WTC11 (cell line): ENCODE measurements at regions not wholly inside any gene's neighbourhood (a gene's known extent, or its start where the extent isn't known, plus 50 kb on each side); places are given as distances from the start of the nearest gene placed in this dataset.
A peak's percentile ranks its signal among the peaks of the same experiment; 100 is the strongest.

ENCODE experiments used
- ATAC-seq: fragments of 200-7000 bp; cut with Tn5 transposase; 2 replicates; pipeline ENCODE4 v1.10.0; 2021; ENCODE audit warnings: mild to moderate bottlenecking, moderate library complexity
- CTCF ChIA-PET: fragments of 300-600 bp; sonication (Branson Sonifier 250); formaldehyde crosslinking; loops from one replicate; lab custom pipeline; 2021; ENCODE audit warnings: antibody characterized with exemption; lab: Charles Lee
- POLR2A ChIA-PET: fragments of 350-600 bp; sonication (Branson Sonifier 250); formaldehyde crosslinking; loops from one replicate; lab custom pipeline; 2021; ENCODE audit warnings: antibody characterized with exemption; lab: Charles Lee
- DNase-seq: peaks from one replicate; pipeline ENCODE4 v3.0.0; 2021; ENCODE audit warnings: low spot score
- H3K27ac Mint-ChIP-seq: 2 replicates; pipeline ENCODE4 v1.8.0; 2021; ENCODE audit warnings: mixed read lengths
- H3K27me3 Mint-ChIP-seq: 2 replicates; pipeline ENCODE4 v1.8.0; 2021; ENCODE audit warnings: low read depth, mild to moderate bottlenecking, moderate library complexity, mixed read lengths
- H3K36me3 Mint-ChIP-seq: 2 replicates; pipeline ENCODE4 v1.8.0; 2021; ENCODE audit warnings: mixed read lengths
- H3K4me1 Mint-ChIP-seq: 2 replicates; pipeline ENCODE4 v1.8.0; 2022; ENCODE audit warnings: mixed read lengths
- H3K4me3 Mint-ChIP-seq: 2 replicates; pipeline ENCODE4 v1.8.0; 2021; ENCODE audit warnings: mild to moderate bottlenecking, moderate library complexity, mixed read lengths
- H3K9me3 Mint-ChIP-seq: 2 replicates; pipeline ENCODE4 v1.8.0; 2021; ENCODE audit warnings: mixed read lengths
- CBFB ChIP-seq: sonication (generic); formaldehyde crosslinking; IDR thresholded peaks from 2 replicates; pipeline ENCODE4 v1.8.1; 2022; ENCODE audit warnings: mild to moderate bottlenecking, low read depth, missing genetic modification reagents
- EMX1 ChIP-seq: fragments of 250-450 bp; sonication (Bioruptor Pico); IDR thresholded peaks from 2 replicates; pipeline ENCODE4 v1.8.0; 2021; ENCODE audit warnings: mild to moderate bottlenecking
- ESRRA ChIP-seq: sonication (generic); formaldehyde crosslinking; IDR thresholded peaks from 2 replicates; pipeline ENCODE4 v1.8.1; 2022; ENCODE audit warnings: mild to moderate bottlenecking, missing genetic modification reagents, borderline replicate concordance
- GABPB1 ChIP-seq: sonication (generic); formaldehyde crosslinking; IDR thresholded peaks from 2 replicates; pipeline ENCODE4 v1.8.1; 2023; ENCODE audit warnings: mild to moderate bottlenecking, missing genetic modification reagents
- GTF2I ChIP-seq: fragments of 250-450 bp; sonication (Bioruptor Pico); conservative IDR thresholded peaks from 2 replicates; pipeline ENCODE4 v1.4.0; 2021; ENCODE audit warnings: mild to moderate bottlenecking
- IRF2 ChIP-seq: sonication (generic); formaldehyde crosslinking; IDR thresholded peaks from 2 replicates; pipeline ENCODE4 v1.8.0; 2022; ENCODE audit warnings: low read depth, missing genetic modification reagents, borderline replicate concordance
- JUN ChIP-seq: sonication (generic); formaldehyde crosslinking; IDR thresholded peaks from 2 replicates; pipeline ENCODE4 v1.8.0; 2023; ENCODE audit warnings: mild to moderate bottlenecking, missing genetic modification reagents
- SOX15 ChIP-seq: fragments of 250-450 bp; sonication (Bioruptor Pico); IDR thresholded peaks from 2 replicates; pipeline ENCODE4 v1.9.0; 2021; ENCODE audit warnings: mild to moderate bottlenecking
- TEAD4 ChIP-seq: sonication (generic); formaldehyde crosslinking; IDR thresholded peaks from 2 replicates; pipeline ENCODE4 v1.8.0; 2022; ENCODE audit warnings: mild to moderate bottlenecking, missing genetic modification reagents
- TF ChIP-seq, protein P1 (sequence below): sonication (generic); formaldehyde crosslinking; IDR thresholded peaks from 2 replicates; pipeline ENCODE4 v1.8.1; 2022; ENCODE audit warnings: mild to moderate bottlenecking, missing genetic modification reagents, moderate library complexity, borderline replicate concordance
- TF ChIP-seq, protein P2 (sequence below): sonication (generic); formaldehyde crosslinking; IDR thresholded peaks from 2 replicates; pipeline ENCODE4 v1.8.1; 2023; ENCODE audit warnings: mild to moderate bottlenecking, moderate library complexity, missing genetic modification reagents
- TF ChIP-seq, protein P3 (sequence below): sonication (generic); formaldehyde crosslinking; IDR thresholded peaks from 2 replicates; pipeline ENCODE4 v1.8.1; 2022; ENCODE audit warnings: mild to moderate bottlenecking, moderate library complexity, missing genetic modification reagents
- TF ChIP-seq, protein P4 (sequence below): sonication (generic); formaldehyde crosslinking; IDR thresholded peaks from 2 replicates; pipeline ENCODE4 v1.8.0; 2023; ENCODE audit warnings: missing genetic modification reagents
- TF ChIP-seq, protein P5 (sequence below): sonication (generic); formaldehyde crosslinking; IDR thresholded peaks from 2 replicates; pipeline ENCODE4 v1.8.1; 2022; ENCODE audit warnings: low read depth, mild to moderate bottlenecking, moderate library complexity, missing genetic modification reagents, borderline replicate concordance
- TF ChIP-seq, protein P6 (sequence below): fragments of 250-450 bp; sonication (Bioruptor Pico); IDR thresholded peaks from 2 replicates; pipeline ENCODE4 v1.9.0; 2021; ENCODE audit warnings: mild to moderate bottlenecking
- TF ChIP-seq, protein P7 (sequence below): fragments of 250-450 bp; sonication (Bioruptor Pico); IDR thresholded peaks from 2 replicates; pipeline ENCODE4 v1.9.0; 2021; ENCODE audit warnings: moderate library complexity, mild to moderate bottlenecking, inconsistent platforms, borderline replicate concordance

DNA sequence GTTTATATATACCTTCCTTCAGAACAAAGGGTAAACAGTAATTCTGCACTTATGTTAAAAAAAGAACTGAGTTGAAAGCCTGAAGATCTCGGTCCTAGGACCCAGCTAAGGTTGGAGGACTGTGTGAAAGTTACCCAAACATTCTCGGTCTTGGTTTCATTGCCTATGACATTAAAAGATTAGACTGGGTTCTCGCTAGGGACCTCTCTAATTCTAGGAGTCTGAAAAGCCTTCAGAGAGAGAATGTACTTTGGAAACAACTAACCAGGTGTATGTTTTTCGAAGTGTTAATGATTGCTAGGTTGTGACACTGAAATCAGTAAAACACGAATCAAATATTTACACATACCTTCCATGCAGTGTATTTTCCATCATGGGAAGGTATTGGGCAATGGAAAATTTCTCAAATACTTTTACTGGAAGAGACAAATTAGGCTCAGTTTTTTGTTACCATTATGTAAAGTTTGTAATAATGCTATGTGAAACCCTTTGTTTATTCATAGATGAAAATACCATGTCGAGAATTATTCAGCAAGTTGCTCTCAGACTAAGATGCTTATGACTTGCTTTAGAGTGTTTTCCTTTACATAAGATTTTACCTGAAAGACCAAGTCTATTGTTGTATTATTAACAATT lies 113.7 kb upstream of the LOC128125822 start:
- Mint-ChIP-seq H3K4me1 (peaks cover 2% of the 10 kb centered on the region; the same call in 1 of the 2 replicates), H3K4me3 (no peak overlapping the region), H3K27ac (no peak overlapping the region), H3K36me3 (no peaks in the 10 kb centered on the region; the same call in 1 of the 2 replicates), H3K27me3 (no peaks in the 10 kb centered on the region; the same call in 1 of the 2 replicates), H3K9me3 (0 out of 2 replicates have a peak, but pooled peaks cover 13% of the 10 kb centered on the region)
- no peak for DNase-seq
- ATAC-seq, result no peak
- ChIA-PET POLR2A (no interaction called here), CTCF (no interaction called here)
- TF ChIP-seq, protein P1, sequence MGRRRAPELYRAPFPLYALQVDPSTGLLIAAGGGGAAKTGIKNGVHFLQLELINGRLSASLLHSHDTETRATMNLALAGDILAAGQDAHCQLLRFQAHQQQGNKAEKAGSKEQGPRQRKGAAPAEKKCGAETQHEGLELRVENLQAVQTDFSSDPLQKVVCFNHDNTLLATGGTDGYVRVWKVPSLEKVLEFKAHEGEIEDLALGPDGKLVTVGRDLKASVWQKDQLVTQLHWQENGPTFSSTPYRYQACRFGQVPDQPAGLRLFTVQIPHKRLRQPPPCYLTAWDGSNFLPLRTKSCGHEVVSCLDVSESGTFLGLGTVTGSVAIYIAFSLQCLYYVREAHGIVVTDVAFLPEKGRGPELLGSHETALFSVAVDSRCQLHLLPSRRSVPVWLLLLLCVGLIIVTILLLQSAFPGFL (CRISPR knock-in tag), result no peak
- TF ChIP-seq GABPB1 (CRISPR knock-in tag), result peak; percentile 86

DNA sequence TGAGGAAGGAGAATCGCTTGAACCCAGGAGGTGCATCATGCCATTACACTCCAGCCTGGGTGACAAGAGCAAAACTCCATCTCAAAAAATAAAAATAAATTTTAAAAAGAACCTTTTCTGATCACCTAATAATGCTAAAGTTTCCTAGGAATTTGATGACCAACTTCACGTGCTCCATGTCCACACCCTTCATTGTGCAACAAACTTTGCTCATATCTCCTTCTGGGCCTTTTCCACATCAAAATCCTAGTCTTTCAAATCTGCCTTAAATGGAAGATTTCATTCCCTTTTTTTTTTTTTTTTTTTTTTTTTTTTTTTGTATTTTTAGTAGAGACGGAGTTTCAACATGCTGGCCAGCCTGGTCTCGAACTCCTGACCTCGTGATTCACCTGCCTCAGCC lies 112.5 kb upstream of the LOC128125822 start:
- Mint-ChIP-seq H3K9me3 (0 out of 2 replicates have a peak, but pooled peaks cover 10% of the 10 kb centered on the region), H3K36me3 (no peaks in the 10 kb centered on the region), H3K27ac (no peak overlapping the region), H3K4me1 (peaks cover 2% of the 10 kb centered on the region; the same call in 1 of the 2 replicates), H3K4me3 (no peak overlapping the region), H3K27me3 (no peaks in the 10 kb centered on the region; the same call in 1 of the 2 replicates)
- ATAC-seq, result no peak
- TF ChIP-seq EMX1, result no peak
- TF ChIP-seq, protein P2, sequence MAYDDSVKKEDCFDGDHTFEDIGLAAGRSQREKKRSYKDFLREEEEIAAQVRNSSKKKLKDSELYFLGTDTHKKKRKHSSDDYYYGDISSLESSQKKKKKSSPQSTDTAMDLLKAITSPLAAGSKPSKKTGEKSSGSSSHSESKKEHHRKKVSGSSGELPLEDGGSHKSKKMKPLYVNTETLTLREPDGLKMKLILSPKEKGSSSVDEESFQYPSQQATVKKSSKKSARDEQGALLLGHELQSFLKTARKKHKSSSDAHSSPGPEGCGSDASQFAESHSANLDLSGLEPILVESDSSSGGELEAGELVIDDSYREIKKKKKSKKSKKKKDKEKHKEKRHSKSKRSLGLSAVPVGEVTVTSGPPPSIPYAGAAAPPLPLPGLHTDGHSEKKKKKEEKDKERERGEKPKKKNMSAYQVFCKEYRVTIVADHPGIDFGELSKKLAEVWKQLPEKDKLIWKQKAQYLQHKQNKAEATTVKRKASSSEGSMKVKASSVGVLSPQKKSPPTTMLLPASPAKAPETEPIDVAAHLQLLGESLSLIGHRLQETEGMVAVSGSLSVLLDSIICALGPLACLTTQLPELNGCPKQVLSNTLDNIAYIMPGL (CRISPR knock-in tag), result no peak
- TF ChIP-seq IRF2 (CRISPR knock-in tag), result no peak
- TF ChIP-seq SOX15, result no peak
- TF ChIP-seq GTF2I (CRISPR knock-in tag), result no peak
- TF ChIP-seq, protein P3, sequence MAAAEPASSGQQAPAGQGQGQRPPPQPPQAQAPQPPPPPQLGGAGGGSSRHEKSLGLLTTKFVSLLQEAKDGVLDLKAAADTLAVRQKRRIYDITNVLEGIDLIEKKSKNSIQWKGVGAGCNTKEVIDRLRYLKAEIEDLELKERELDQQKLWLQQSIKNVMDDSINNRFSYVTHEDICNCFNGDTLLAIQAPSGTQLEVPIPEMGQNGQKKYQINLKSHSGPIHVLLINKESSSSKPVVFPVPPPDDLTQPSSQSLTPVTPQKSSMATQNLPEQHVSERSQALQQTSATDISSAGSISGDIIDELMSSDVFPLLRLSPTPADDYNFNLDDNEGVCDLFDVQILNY (CRISPR knock-in tag), result no peak
- no peak for DNase-seq
- ChIA-PET CTCF (no interaction called here), POLR2A (no interaction called here)

DNA sequence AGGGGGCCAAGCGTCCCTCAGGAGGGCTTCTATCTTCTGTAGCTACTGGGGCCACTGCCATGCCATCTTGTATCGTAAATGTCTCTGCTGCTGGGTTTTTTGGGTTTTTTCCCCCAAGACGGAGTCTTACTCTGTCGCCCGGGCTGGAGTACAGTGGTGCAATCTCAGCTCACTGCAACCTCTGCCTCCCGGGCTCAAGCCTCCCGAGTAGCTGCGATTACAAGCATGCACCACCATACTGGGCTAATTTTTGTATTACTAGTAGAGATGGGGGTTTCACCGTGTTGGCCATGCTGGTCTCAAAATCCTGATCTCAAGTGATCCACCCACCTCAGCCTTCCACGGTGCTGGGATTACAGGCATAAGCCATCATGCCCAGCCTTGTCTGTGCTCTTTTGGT lies 111.3 kb upstream of the LOC128125822 start:
- no peak overlapping the region for H3K27ac Mint-ChIP-seq
- H3K27me3 Mint-ChIP-seq, result no peaks in the 10 kb centered on the region; the same call in 1 of the 2 replicates
- ATAC-seq, result no peak
- TF ChIP-seq, protein P4, sequence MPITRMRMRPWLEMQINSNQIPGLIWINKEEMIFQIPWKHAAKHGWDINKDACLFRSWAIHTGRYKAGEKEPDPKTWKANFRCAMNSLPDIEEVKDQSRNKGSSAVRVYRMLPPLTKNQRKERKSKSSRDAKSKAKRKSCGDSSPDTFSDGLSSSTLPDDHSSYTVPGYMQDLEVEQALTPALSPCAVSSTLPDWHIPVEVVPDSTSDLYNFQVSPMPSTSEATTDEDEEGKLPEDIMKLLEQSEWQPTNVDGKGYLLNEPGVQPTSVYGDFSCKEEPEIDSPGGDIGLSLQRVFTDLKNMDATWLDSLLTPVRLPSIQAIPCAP (CRISPR knock-in tag), result no peak
- peaks cover 2% of the 10 kb centered on the region; the same call in 1 of the 2 replicates for H3K4me1 Mint-ChIP-seq
- DNase-seq, result no peak
- H3K9me3 Mint-ChIP-seq, result 0 out of 2 replicates have a peak, but pooled peaks cover 14% of the 10 kb centered on the region
- no peak overlapping the region for H3K4me3 Mint-ChIP-seq
- no peaks in the 10 kb centered on the region for H3K36me3 Mint-ChIP-seq
- ChIA-PET POLR2A (no interaction called here), CTCF (no interaction called here)

DNA sequence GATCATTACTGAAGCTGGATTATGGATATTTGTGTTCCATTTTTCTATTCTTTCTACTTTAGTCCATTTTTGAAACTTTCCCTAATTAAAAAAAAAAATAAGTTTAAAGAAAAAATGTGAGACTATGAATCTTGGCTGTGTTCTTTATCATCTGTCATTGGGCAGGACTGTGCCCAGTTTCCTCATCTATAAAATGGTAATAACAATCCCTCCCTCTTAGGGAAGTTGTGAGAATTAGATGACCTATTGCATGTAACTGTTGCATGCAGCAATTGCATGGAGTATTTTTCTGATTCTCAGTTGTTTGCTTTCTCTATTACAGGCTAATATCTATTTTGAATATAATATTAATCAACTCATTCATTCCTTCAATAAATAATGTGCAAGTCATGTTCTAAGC lies 108.2 kb upstream of the LOC128125822 start:
- no peak for ATAC-seq
- Mint-ChIP-seq H3K4me1 (no peaks in the 10 kb centered on the region), H3K9me3 (peaks cover 14% of the 10 kb centered on the region; the same call in 1 of the 2 replicates), H3K4me3 (no peak overlapping the region), H3K27me3 (no peaks in the 10 kb centered on the region; the same call in 1 of the 2 replicates), H3K27ac (no peak overlapping the region), H3K36me3 (no peaks in the 10 kb centered on the region)
- POLR2A ChIA-PET, result no interaction called here
- CTCF ChIA-PET, result no interaction called here
- DNase-seq, result no peak
- TF ChIP-seq CBFB (no peak), TEAD4 (CRISPR knock-in tag) (no peak), IRF2 (CRISPR knock-in tag) (no peak), ESRRA (no peak), JUN (CRISPR knock-in tag) (no peak)
- TF ChIP-seq, protein P5, sequence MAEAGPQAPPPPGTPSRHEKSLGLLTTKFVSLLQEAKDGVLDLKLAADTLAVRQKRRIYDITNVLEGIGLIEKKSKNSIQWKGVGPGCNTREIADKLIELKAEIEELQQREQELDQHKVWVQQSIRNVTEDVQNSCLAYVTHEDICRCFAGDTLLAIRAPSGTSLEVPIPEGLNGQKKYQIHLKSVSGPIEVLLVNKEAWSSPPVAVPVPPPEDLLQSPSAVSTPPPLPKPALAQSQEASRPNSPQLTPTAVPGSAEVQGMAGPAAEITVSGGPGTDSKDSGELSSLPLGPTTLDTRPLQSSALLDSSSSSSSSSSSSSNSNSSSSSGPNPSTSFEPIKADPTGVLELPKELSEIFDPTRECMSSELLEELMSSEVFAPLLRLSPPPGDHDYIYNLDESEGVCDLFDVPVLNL (CRISPR knock-in tag), result no peak
- TF ChIP-seq, protein P6, sequence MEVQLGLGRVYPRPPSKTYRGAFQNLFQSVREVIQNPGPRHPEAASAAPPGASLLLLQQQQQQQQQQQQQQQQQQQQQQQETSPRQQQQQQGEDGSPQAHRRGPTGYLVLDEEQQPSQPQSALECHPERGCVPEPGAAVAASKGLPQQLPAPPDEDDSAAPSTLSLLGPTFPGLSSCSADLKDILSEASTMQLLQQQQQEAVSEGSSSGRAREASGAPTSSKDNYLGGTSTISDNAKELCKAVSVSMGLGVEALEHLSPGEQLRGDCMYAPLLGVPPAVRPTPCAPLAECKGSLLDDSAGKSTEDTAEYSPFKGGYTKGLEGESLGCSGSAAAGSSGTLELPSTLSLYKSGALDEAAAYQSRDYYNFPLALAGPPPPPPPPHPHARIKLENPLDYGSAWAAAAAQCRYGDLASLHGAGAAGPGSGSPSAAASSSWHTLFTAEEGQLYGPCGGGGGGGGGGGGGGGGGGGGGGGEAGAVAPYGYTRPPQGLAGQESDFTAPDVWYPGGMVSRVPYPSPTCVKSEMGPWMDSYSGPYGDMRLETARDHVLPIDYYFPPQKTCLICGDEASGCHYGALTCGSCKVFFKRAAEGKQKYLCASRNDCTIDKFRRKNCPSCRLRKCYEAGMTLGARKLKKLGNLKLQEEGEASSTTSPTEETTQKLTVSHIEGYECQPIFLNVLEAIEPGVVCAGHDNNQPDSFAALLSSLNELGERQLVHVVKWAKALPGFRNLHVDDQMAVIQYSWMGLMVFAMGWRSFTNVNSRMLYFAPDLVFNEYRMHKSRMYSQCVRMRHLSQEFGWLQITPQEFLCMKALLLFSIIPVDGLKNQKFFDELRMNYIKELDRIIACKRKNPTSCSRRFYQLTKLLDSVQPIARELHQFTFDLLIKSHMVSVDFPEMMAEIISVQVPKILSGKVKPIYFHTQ (CRISPR knock-in tag), result no peak
- TF ChIP-seq, protein P7, sequence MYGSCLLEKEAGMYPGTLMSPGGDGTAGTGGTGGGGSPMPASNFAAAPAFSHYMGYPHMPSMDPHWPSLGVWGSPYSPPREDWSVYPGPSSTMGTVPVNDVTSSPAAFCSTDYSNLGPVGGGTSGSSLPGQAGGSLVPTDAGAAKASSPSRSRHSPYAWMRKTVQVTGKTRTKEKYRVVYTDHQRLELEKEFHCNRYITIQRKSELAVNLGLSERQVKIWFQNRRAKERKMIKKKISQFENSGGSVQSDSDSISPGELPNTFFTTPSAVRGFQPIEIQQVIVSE, result no peak
- TF ChIP-seq, protein P2 (CRISPR knock-in tag), result no peak
